ENCODE measurements at regions not wholly inside any gene's neighbourhood (a gene's known extent, or its start where the extent isn't known, plus 50 kb on each side); places are given as distances from the start of the nearest gene placed in this dataset.

DNA sequence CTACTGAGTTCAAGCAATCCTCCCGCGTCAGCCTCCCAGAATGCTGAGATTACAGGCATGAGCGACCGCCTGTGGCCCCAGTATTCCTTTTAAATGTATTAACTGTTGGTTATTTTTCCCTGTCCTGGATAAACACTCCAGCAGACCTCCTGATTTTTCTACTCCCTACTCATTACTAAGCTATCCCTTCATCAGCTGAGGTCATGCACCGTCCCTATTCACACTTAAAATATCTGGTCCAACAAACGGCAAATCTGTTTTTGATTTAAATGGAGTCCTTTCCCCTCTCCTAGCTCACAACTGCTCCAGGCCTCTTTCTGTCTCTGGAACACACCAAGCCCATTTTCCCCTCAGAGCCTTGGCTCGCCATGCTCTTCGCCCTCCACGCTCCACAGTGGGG is 1003.3 kb upstream of the TMEM132C start:
- no peaks in the 10 kb centered on the region for H3K79me2 ChIP-seq (ENCODE audit: insufficient read depth, low read length)
- H3K9me3 Mint-ChIP-seq: peaks cover 0 to 6% of the 10 kb centered on the region in 2 experiments; a peak in 2 of 5 replicates
- 0 out of 7 replicates have a peak, but pooled peaks cover 0 to 2% (median 0%) of the 10 kb centered on the region in 3 experiments for H3K36me3 Mint-ChIP-seq (ENCODE audit: insufficient read depth in 1 of 3, low read depth in 3 of 3)
- no peak for DNase-seq
- no peaks in the 10 kb centered on the region for H3K9me3 ChIP-seq (ENCODE audit: control insufficient read depth, low read depth, low read length)
- no peak overlapping the region for H3T11ph ChIP-seq (ENCODE audit: low read length)
- no peak overlapping the region for H2BK120ac ChIP-seq (ENCODE audit: low read depth, low read length, poor library complexity, severe bottlenecking)
- H2AFZ ChIP-seq (ENCODE audit: low read length): no peak overlapping the region
- H4K8ac ChIP-seq (replicated peaks; ENCODE audit: insufficient read length, low read depth, low read length): no peak overlapping the region
- H3K18ac ChIP-seq (ENCODE audit: insufficient read length, low read depth, low read length): no peak overlapping the region
- H3K4me2 ChIP-seq (ENCODE audit: insufficient read depth, insufficient read length, low read length): no peak overlapping the region
- H2BK5ac ChIP-seq (ENCODE audit: insufficient read length, low read length): no peak overlapping the region
- no peak overlapping the region for H3K27ac ChIP-seq (ENCODE audit: insufficient read length, low read depth, low read length)
- no peak overlapping the region for H4K5ac ChIP-seq (ENCODE audit: insufficient read length, low read depth, low read length)
- H4K91ac ChIP-seq (ENCODE audit: insufficient read length, low read depth, low read length): no peak overlapping the region
- H3K27ac Mint-ChIP-seq: no peak overlapping the region; a peak in 1 of 7 replicates
- WGBS (ENCODE audit: extremely low coverage, insufficient read length, low lambda C conversion rate): no CpG with 5 or more reads among the region's 9 CpGs
- H3K27me3 Mint-ChIP-seq (ENCODE audit: low read depth): peaks cover 14% of the 10 kb centered on the region
- no peaks in the 10 kb centered on the region for H3K23me2 ChIP-seq (ENCODE audit: insufficient read length, low read depth, low read length, poor library complexity, severe bottlenecking)
- H2AK5ac ChIP-seq (ENCODE audit: insufficient read length, low read length): no peak overlapping the region
- H3K9ac ChIP-seq (ENCODE audit: extremely low read depth, insufficient read length, low read length): no peak overlapping the region
- TF ChIP-seq, protein P1, sequence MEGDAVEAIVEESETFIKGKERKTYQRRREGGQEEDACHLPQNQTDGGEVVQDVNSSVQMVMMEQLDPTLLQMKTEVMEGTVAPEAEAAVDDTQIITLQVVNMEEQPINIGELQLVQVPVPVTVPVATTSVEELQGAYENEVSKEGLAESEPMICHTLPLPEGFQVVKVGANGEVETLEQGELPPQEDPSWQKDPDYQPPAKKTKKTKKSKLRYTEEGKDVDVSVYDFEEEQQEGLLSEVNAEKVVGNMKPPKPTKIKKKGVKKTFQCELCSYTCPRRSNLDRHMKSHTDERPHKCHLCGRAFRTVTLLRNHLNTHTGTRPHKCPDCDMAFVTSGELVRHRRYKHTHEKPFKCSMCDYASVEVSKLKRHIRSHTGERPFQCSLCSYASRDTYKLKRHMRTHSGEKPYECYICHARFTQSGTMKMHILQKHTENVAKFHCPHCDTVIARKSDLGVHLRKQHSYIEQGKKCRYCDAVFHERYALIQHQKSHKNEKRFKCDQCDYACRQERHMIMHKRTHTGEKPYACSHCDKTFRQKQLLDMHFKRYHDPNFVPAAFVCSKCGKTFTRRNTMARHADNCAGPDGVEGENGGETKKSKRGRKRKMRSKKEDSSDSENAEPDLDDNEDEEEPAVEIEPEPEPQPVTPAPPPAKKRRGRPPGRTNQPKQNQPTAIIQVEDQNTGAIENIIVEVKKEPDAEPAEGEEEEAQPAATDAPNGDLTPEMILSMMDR (conservative IDR thresholded peaks at IDR 0.05): no peak
- H3K27me3 ChIP-seq (ENCODE audit: insufficient read depth, low read length): no peaks in the 10 kb centered on the region
- no peak overlapping the region for H3K4me3 Mint-ChIP-seq
- H3K14ac ChIP-seq (ENCODE audit: insufficient read depth, low read length): no peak overlapping the region
- no peak overlapping the region for H2BK20ac ChIP-seq (ENCODE audit: low read depth, low read length, poor library complexity, severe bottlenecking)
- H3K79me1 ChIP-seq (ENCODE audit: insufficient read depth, low read depth, low read length, poor library complexity, severe bottlenecking): no peaks in the 10 kb centered on the region
- no peak overlapping the region for H2BK12ac ChIP-seq (ENCODE audit: insufficient read length, low read depth, low read length)
- H4K20me1 ChIP-seq (ENCODE audit: control insufficient read depth, insufficient read depth, insufficient read length): no peaks in the 10 kb centered on the region
- no peak overlapping the region for H3K23ac ChIP-seq (ENCODE audit: insufficient read length, low read depth, low read length)
- H3K4me1 ChIP-seq (ENCODE audit: insufficient read depth, low read length): no peaks in the 10 kb centered on the region
- no peak overlapping the region for H3K4ac ChIP-seq (ENCODE audit: low read depth, low read length)
- no peak overlapping the region for H3K56ac ChIP-seq (ENCODE audit: insufficient read length, low read depth, low read length)
- H2BK15ac ChIP-seq (ENCODE audit: low read depth, low read length): no peak overlapping the region
- no peaks in the 10 kb centered on the region for H3K4me1 Mint-ChIP-seq

Data from H9 (cell line).